K562 (cell line): ENCODE measurements at regions not wholly inside any gene's neighbourhood (a gene's known extent, or its start where the extent isn't known, plus 50 kb on each side); places are given as distances from the start of the nearest gene placed in this dataset.

Experiments used
- ATAC-seq: fragments of 200-7000 bp; cut with Tn5 transposase; 3 replicates; pipeline ENCODE4 v1.9.1; 2020; ENCODE audit warnings: moderate library complexity
- BruUV-seq: library from RNA; stranded (reverse); fragments of 400-500 nt; replicated peaks from 2 replicates; lab custom pipeline; 2021; lab: Mats Ljungman, UMichigan
- CTCF ChIA-PET: fragments of 300-600 bp; formaldehyde crosslinking; extraction: SDS; loops from one replicate; lab custom pipeline; 2021; ENCODE audit warnings: low intra/inter-chr PET ratio; lab: Yijun Ruan, JAX
- POLR2A ChIA-PET: fragments of 300-600, 350-650 bp; sonication (Branson Sonifier 250); formaldehyde crosslinking; extraction: SDS; loops from one replicate; lab custom pipeline; 2021; ENCODE audit warnings: antibody characterized with exemption, inconsistent platforms; lab: Yijun Ruan, JAX
- DNase-seq, 4 experiments: peaks; one replicate each; pipeline versions ENCODE4 v3.0.0 to v3.0.0-alpha.2; 2011 to 2018; ENCODE audit warnings: low spot score in 3 of 4, mixed read lengths in 3 of 4; ENCODE audit errors: extremely low read depth in 1 of 4
- FAIRE-seq: peaks from 2 replicates; lab custom pipeline; 2011; peaks lifted over from hg19 to GRCh38; lab: Jason Lieb, UNC
- H2AFZ ChIP-seq: 2 replicates; pipeline ENCODE4 v1.6.0; 2011; ENCODE audit warnings: low read depth, low read length, control low read depth, inconsistent platforms
- H3K27ac ChIP-seq: fragments of 200-600 bp; 3 replicates; pipeline ENCODE4 v1.8.0; 2011; ENCODE audit warnings: low read depth, mild to moderate bottlenecking, control low read depth, inconsistent platforms, low read length, moderate library complexity, mixed read lengths; ENCODE audit errors: extremely low read depth
- H3K27me3 ChIP-seq, 2 experiments: fragments of 300-600 bp in 1 of 2; 2 replicates in 1 of 2; 3 replicates in 1 of 2; pipeline versions ENCODE4 v1.6.0 to v1.8.0; 2011; ENCODE audit warnings: inconsistent platforms in 2 of 2, low read length in 2 of 2, mild to moderate bottlenecking in 1 of 2, mixed read lengths in 1 of 2, moderate library complexity in 1 of 2; ENCODE audit not compliant: control insufficient read depth in 2 of 2, insufficient read depth in 2 of 2
- H3K36me3 ChIP-seq: fragments of 300-600 bp; 3 replicates; pipeline ENCODE4 v1.8.0; 2011; ENCODE audit warnings: mild to moderate bottlenecking, low read length, inconsistent platforms; ENCODE audit not compliant: control insufficient read depth, insufficient read depth
- H3K4me1 ChIP-seq, 2 experiments: fragments of 200-600 bp in 1 of 2; replicated peaks in 1 of 2; 2 replicates in 1 of 2; 3 replicates in 1 of 2; pipeline versions ENCODE4 v1.5.1 to v1.8.0; 2011; ENCODE audit warnings: inconsistent platforms in 2 of 2, low read length in 2 of 2, mild to moderate bottlenecking in 1 of 2, mixed read lengths in 1 of 2, moderate library complexity in 1 of 2; ENCODE audit not compliant: control insufficient read depth in 2 of 2, insufficient read depth in 2 of 2
- H3K4me2 ChIP-seq: 2 replicates; pipeline ENCODE4 v1.6.1; 2011; ENCODE audit warnings: low read length, control low read depth, inconsistent platforms, mixed read lengths; ENCODE audit not compliant: insufficient read depth
- H3K4me3 ChIP-seq: fragments of 200-600 bp; sonication (generic), shearing (Covaris generic); 2 replicates; pipeline ENCODE4 v1.5.1; 2016; ENCODE audit warnings: control low read depth, inconsistent platforms
- H3K79me2 ChIP-seq: fragments of 200-600 bp; 3 replicates; pipeline ENCODE4 v1.8.0; 2011; ENCODE audit warnings: low read length, inconsistent platforms; ENCODE audit not compliant: control insufficient read depth, insufficient read depth
- H3K9ac ChIP-seq, 2 experiments: 2 replicates each; pipeline versions ENCODE4 v1.6.0 to v1.6.1; 2011; ENCODE audit warnings: low read depth in 2 of 2, low read length in 2 of 2, control low read depth in 1 of 2, inconsistent platforms in 1 of 2, mild to moderate bottlenecking in 1 of 2, mixed read lengths in 1 of 2; ENCODE audit not compliant: insufficient read depth in 1 of 2
- H3K9me1 ChIP-seq: one replicate; pipeline ENCODE4 v1.6.0; 2011; ENCODE audit warnings: inconsistent platforms, mild to moderate bottlenecking, low read length, moderate library complexity; ENCODE audit not compliant: control insufficient read depth, insufficient read depth
- H3K9me3 ChIP-seq: replicated peaks from 2 replicates; pipeline ENCODE4 v1.5.1; 2011; ENCODE audit warnings: low read depth, low read length, inconsistent platforms; ENCODE audit not compliant: control insufficient read depth, insufficient read depth
- H4K20me1 ChIP-seq: replicated peaks from 2 replicates; pipeline ENCODE4 v1.6.1; 2011; ENCODE audit warnings: low read length, inconsistent platforms, mixed read lengths; ENCODE audit not compliant: control insufficient read depth, insufficient read depth
- CHAMP1 ChIP-seq: fragments of 450-650 bp; IDR thresholded peaks from 2 replicates; pipeline ENCODE4 v1.6.1; 2016; ENCODE audit warnings: mild to moderate bottlenecking
- ELK3 ChIP-seq: fragments of 450-650 bp; formaldehyde crosslinking; IDR thresholded peaks from 2 replicates; pipeline ENCODE4 v1.4.0; 2020; ENCODE audit warnings: mild to moderate bottlenecking
- HNRNPH1 ChIP-seq: fragments of 200-400 bp; formaldehyde crosslinking; optimal IDR thresholded peaks from 2 replicates; pipeline ENCODE3; 2017; ENCODE audit warnings: low read depth, mild to moderate bottlenecking, low read length, moderate library complexity
- MNT ChIP-seq, 2 experiments: fragments of 450-650 bp; conservative IDR thresholded peaks; 2 replicates each; pipeline ENCODE4 v1.6.1; 2017; ENCODE audit warnings: mild to moderate bottlenecking in 2 of 2, moderate library complexity in 2 of 2
- MXI1 ChIP-seq: IDR thresholded peaks from 2 replicates; pipeline ENCODE4 v1.6.1; 2011; ENCODE audit warnings: low read depth, mild to moderate bottlenecking, improper control_type of control experiment, low read length
- NEUROD1 ChIP-seq: fragments of 150-350 bp; IDR thresholded peaks from 2 replicates; pipeline ENCODE4 v1.6.1; 2014; ENCODE audit warnings: borderline replicate concordance, low read length, low read depth; ENCODE audit not compliant: partially characterized antibody
- ZEB2 ChIP-seq: fragments of 450-650 bp; IDR thresholded peaks from 2 replicates; pipeline ENCODE4 v1.6.1; 2016
- ZNF311 ChIP-seq: fragments of 250-450 bp; sonication (Bioruptor Pico); IDR thresholded peaks from 2 replicates; pipeline ENCODE4 v1.4.0; 2020; ENCODE audit warnings: mild to moderate bottlenecking, moderate library complexity
- WGBS: fragments of 100-300 bp; shearing (Covaris generic); methylation state at CpG from one replicate; pipeline ENCODE4 v1.1.6; 2016; ENCODE audit warnings: low coverage, mixed read lengths; ENCODE audit not compliant: insufficient coverage; ENCODE audit errors: missing lambda C conversion rate; 5-methylcytosine and 5-hydroxymethylcytosine counted together
- in situ Hi-C: fragments of 300-500 bp; cut with MboI; formaldehyde crosslinking; loops from 4 replicates; pipeline ENCODE4 v1.15.0; 2018; ENCODE audit warnings: inconsistent platforms, mixed read lengths
- intact Hi-C: fragments of 100-400 bp; cut with micrococcal nuclease; formaldehyde crosslinking; loops from 2 replicates; pipeline ENCODE4 v1.14.2; 2022
- TF ChIP-seq, protein P1 (sequence below): fragments of 450-650 bp; IDR thresholded peaks from 2 replicates; pipeline ENCODE4 v1.6.1; 2016

- H3K27me3 ChIP-seq = peaks cover 9 to 56% of the 10 kb centered on the region in 2 experiments; a peak in 4 of 5 replicates
- no peaks in the 10 kb centered on the region; a peak in 1 of 5 replicates for H3K4me1 ChIP-seq
- 0% methylated on average over 10 of the region's 10 CpGs for WGBS
- H3K4me3 ChIP-seq = no peak overlapping the region
- ATAC-seq = no peak
- in situ Hi-C loops = no loop called here
- H4K20me1 ChIP-seq = no peaks in the 10 kb centered on the region; the same call in 1 of the 2 replicates
- no peak for TF ChIP-seq ELK3 (CRISPR knock-in tag)
- TF ChIP-seq ZEB2 = no peak
- no peak for TF ChIP-seq HNRNPH1
- TF ChIP-seq ZNF311 (CRISPR knock-in tag) = no peak
- TF ChIP-seq, protein P1, sequence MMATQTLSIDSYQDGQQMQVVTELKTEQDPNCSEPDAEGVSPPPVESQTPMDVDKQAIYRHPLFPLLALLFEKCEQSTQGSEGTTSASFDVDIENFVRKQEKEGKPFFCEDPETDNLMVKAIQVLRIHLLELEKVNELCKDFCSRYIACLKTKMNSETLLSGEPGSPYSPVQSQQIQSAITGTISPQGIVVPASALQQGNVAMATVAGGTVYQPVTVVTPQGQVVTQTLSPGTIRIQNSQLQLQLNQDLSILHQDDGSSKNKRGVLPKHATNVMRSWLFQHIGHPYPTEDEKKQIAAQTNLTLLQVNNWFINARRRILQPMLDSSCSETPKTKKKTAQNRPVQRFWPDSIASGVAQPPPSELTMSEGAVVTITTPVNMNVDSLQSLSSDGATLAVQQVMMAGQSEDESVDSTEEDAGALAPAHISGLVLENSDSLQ = no peak
- no peak for TF ChIP-seq NEUROD1
- no peak for TF ChIP-seq CHAMP1
- no peak for TF ChIP-seq MXI1
- no peak for TF ChIP-seq MNT (conservative IDR thresholded peaks at IDR 0.05)
- H3K9me1 ChIP-seq = no peaks in the 10 kb centered on the region
- H3K27ac ChIP-seq = no peak overlapping the region
- H3K79me2 ChIP-seq = no peaks in the 10 kb centered on the region
- H3K9ac ChIP-seq = no peak overlapping the region
- no peak overlapping the region for H3K4me2 ChIP-seq
- FAIRE-seq = no peak
- no peak for DNase-seq
- H3K36me3 ChIP-seq = no peaks in the 10 kb centered on the region
- no TSS peak for BruUV-seq
- intact Hi-C loops = no loop called here
- ChIA-PET POLR2A (interaction anchor here (0.8 kb wide), 1 partner anchor 100 kb away, joined by 3 read pairs; no protein-coding TSS in a partner anchor), CTCF (no interaction called here)
- no peak overlapping the region for H2AFZ ChIP-seq
- no peaks in the 10 kb centered on the region for H3K9me3 ChIP-seq
Measured at GRCh38 chr15:31465083-31465955, 138.7 kb downstream of the KLF13 start.
